HAP-1 (cell line): ENCODE measurements at regions not wholly inside any gene's neighbourhood (a gene's known extent, or its start where the extent isn't known, plus 50 kb on each side); places are given as distances from the start of the nearest gene placed in this dataset.

Source experiments
- DNase-seq, 2 experiments: peaks; one replicate each; pipeline ENCODE4 v3.0.0-alpha.2; 2016 to 2020; ENCODE audit warnings: low spot score in 2 of 2
- H3K27me3 ChIP-seq: fragments of 250-450 bp; sonication (Bioruptor Pico); 2 replicates; pipeline ENCODE4 v1.5.1; 2020; ENCODE audit warnings: low read depth, mild to moderate bottlenecking, moderate library complexity
- H3K36me3 ChIP-seq: fragments of 250-450 bp; sonication (Bioruptor Pico); replicated peaks from 2 replicates; pipeline ENCODE4 v1.5.1; 2020; ENCODE audit warnings: mild to moderate bottlenecking
- H3K4me1 ChIP-seq: fragments of 250-450 bp; sonication (Bioruptor Pico); 2 replicates; pipeline ENCODE4 v1.5.1; 2020; ENCODE audit warnings: mild to moderate bottlenecking
- H3K4me3 ChIP-seq: fragments of 250-450 bp; sonication (Bioruptor Pico); 2 replicates; pipeline ENCODE4 v1.5.1; 2020; ENCODE audit warnings: mild to moderate bottlenecking, moderate library complexity
- H3K9me3 ChIP-seq: fragments of 250-450 bp; sonication (Bioruptor Pico); 2 replicates; pipeline ENCODE4 v1.5.1; 2020; ENCODE audit warnings: mild to moderate bottlenecking, moderate library complexity
- in situ Hi-C: fragments of 300-500 bp; cut with MboI; formaldehyde crosslinking; loops from 3 replicates; pipeline ENCODE4 v1.14.3; 2020; ENCODE audit warnings: low sequenced_read_pairs, inconsistent platforms, mixed read lengths

- Histone ChIP-seq H3K9me3 (peaks cover 5% of the 10 kb centered on the region; the same call in 1 of the 2 replicates), H3K4me3 (no peak overlapping the region), H3K27me3 (no peaks in the 10 kb centered on the region), H3K36me3 (no peaks in the 10 kb centered on the region), H3K4me1 (no peaks in the 10 kb centered on the region)
- in situ Hi-C loops = no loop called here
- DNase-seq = no peak
Observed at GRCh38 chrX:43333543-43333942, 322.6 kb upstream of the MAOA start.

DNA sequence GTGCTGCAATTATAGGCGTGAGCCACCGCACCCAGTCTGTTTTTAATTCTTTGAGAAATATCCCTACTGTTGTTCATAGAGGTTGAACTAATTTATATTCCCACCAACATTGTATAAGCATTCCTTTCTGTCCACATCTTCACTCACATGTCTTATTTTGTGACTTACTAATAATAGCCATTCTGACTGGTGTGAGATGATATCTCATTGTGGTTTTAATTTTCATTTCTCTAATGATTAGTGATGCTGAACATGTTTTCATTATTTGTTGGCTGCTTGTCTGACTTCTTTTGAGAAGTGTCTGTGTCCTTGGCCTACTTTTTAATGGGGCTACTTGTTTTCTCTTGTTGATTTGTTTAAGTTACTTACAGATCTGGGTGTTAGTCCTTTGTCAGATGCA is 310.9 kb upstream of the MAOA start:
- Histone ChIP-seq H3K36me3 (no peaks in the 10 kb centered on the region), H3K27me3 (no peaks in the 10 kb centered on the region), H3K4me3 (no peak overlapping the region), H3K9me3 (no peaks in the 10 kb centered on the region), H3K4me1 (peaks cover 9% of the 10 kb centered on the region)
- in situ Hi-C loops = no loop called here
- no peak for DNase-seq

GRCh38 chrX:43349363-43349762 is 306.7 kb upstream of the MAOA start:
- Histone ChIP-seq H3K9me3 (no peaks in the 10 kb centered on the region), H3K27me3 (no peaks in the 10 kb centered on the region; the same call in 1 of the 2 replicates), H3K36me3 (no peaks in the 10 kb centered on the region), H3K4me1 (no peaks in the 10 kb centered on the region), H3K4me3 (no peak overlapping the region)
- peak; percentile 47 to 63 for DNase-seq
- in situ Hi-C loops = no loop called here

DNA sequence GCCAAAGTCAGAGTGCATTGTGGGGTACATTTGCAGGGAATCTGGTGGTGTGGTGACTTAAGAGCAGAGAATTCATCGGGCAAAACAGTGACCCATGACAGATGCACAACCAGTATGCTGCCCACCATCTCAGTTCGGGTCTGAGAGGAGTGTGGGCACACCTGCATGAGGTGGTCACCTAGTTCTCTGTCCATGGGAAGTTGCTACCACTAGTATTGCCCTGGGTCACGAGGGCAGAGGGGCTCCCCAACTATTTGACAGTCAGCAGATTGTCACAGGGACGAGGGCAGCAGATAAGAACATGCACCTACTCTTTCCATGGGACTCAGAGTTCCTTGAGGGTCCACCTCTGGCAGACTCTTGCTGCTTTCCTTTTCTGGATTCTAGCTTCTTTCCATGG is 305.2 kb upstream of the MAOA start:
- in situ Hi-C loops = no loop called here
- no peak for DNase-seq

DNA sequence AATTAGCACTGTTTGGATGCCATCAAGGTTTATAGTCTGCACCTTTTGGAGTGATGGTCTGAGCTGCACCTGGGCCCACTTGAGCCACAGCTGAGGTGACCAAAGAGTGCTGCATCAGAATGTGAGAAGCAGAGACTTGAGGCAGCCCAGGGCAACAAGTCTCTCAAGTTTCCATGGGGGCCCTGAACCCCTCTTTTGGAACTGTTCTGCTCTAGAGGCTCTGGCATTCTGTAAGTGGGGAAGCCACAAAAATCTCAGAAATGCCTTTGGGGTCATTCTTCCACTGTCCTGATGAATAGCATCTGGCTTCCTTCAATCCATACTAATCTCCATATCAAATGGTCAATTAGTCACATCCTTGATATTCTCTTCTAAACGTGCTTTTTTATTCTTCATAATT is 298.4 kb upstream of the MAOA start:
- Histone ChIP-seq H3K9me3 (no peaks in the 10 kb centered on the region), H3K27me3 (no peaks in the 10 kb centered on the region), H3K4me3 (no peak overlapping the region), H3K36me3 (no peaks in the 10 kb centered on the region), H3K4me1 (no peaks in the 10 kb centered on the region)
- in situ Hi-C loops = no loop called here
- no peak for DNase-seq

More for the DNA sequence above, 305.2 kb upstream of the MAOA start:
- Histone ChIP-seq H3K36me3 (no peaks in the 10 kb centered on the region), H3K4me1 (no peaks in the 10 kb centered on the region), H3K4me3 (no peak overlapping the region), H3K27me3 (no peaks in the 10 kb centered on the region; the same call in 1 of the 2 replicates), H3K9me3 (no peaks in the 10 kb centered on the region)

DNA sequence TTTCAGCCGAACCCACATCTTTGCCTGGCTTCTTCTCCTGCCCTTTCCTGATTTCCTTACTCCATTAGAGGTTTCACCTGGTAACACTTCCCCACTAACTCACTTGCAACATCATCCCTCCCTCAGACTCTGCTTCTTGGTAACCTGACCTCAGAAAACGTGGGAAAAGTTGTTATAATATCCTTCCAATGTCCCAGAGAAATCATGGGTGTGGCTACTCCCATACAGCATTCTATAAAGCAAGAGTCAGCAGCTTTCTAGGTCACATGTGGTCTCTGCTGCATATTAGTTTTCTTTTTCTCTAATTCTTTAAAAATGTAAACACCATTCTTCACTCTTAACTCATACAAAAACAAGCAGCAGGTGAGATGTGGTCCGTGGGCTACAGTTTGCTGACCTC is 283.1 kb upstream of the MAOA start:
- in situ Hi-C loops = no loop called here
- no peak for DNase-seq
- no peak overlapping the region for H3K4me3 ChIP-seq
- no peaks in the 10 kb centered on the region for H3K4me1 ChIP-seq
- H3K9me3 ChIP-seq = no peaks in the 10 kb centered on the region
- H3K36me3 ChIP-seq = no peaks in the 10 kb centered on the region
- H3K27me3 ChIP-seq = no peaks in the 10 kb centered on the region

DNA sequence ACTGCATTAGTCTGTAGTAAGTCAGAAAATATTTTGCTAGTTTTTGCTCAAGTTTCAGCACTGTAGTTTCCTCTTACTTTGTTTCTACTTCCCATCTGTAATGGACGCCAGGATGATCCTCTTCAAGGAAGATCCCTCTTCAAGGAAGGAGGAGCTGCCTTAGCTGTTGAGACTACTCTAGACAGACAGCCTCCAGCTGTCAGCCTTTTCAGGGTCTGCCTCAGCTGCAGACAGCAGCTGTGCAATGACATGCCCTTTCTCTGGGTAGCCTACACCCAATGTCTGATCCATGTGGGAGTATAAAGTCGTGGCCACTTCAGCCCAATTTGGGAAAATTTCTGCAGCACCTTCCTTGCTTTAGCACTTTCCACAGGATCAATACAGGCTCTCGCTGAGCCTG is 281.0 kb upstream of the MAOA start:
- no peaks in the 10 kb centered on the region for H3K4me1 ChIP-seq
- H3K9me3 ChIP-seq = no peaks in the 10 kb centered on the region
- H3K27me3 ChIP-seq = no peaks in the 10 kb centered on the region
- H3K36me3 ChIP-seq = no peaks in the 10 kb centered on the region
- DNase-seq = no peak
- in situ Hi-C loops = no loop called here
- no peak overlapping the region for H3K4me3 ChIP-seq

DNA sequence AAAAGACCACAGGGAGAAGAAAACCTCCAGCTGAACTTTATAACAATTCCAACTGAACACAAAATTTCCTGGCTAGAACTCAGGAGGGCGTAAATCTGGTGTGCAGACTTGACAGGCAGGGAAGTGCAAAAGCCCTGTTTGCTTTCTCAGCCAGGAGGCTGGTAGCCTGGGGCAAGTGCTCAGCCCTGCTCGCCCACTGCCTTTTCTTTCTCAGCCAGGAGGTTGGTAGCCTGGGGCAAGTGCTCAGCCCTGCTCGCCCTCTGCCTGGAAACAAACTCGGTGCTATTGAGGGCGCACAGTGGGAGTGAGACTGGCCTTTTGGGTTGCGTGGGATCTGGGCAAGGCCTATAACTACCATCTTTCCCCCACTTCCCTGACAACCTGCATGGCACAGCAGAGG is 275.4 kb upstream of the MAOA start:
- DNase-seq = no peak
- in situ Hi-C loops = no loop called here
- no peaks in the 10 kb centered on the region for H3K27me3 ChIP-seq
- no peaks in the 10 kb centered on the region for H3K36me3 ChIP-seq
- no peaks in the 10 kb centered on the region for H3K4me1 ChIP-seq
- no peak overlapping the region for H3K4me3 ChIP-seq
- no peaks in the 10 kb centered on the region for H3K9me3 ChIP-seq

- H3K27me3 ChIP-seq = no peaks in the 10 kb centered on the region
- no peaks in the 10 kb centered on the region for H3K4me1 ChIP-seq
- no peaks in the 10 kb centered on the region for H3K36me3 ChIP-seq
- no peak overlapping the region for H3K4me3 ChIP-seq
- DNase-seq = no peak
- no peaks in the 10 kb centered on the region for H3K9me3 ChIP-seq
- in situ Hi-C loops = no loop called here
Observed at GRCh38 chrX:43386875-43387274, 269.2 kb upstream of the MAOA start.

DNA sequence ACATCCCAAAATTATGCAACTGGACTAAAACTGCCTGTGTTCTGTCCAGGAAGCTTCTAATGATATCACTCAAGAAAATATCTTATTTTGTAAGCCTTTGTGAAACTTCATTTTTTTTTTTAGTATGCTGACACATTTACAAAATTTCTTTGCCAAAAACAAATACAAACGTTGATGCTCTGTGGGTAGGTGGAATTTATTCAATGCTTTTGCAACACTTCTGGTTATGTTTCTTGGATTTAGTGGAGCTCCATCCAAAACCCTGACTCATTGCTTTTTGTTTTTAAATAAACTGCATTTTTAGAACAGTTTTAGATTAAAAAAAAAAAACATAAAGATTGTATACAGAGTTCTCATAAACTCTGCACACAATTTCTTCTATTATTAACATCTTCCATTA is 250.9 kb upstream of the MAOA start:
- no peaks in the 10 kb centered on the region for H3K36me3 ChIP-seq
- DNase-seq = no peak
- H3K4me1 ChIP-seq = no peaks in the 10 kb centered on the region
- no peak overlapping the region for H3K4me3 ChIP-seq
- H3K27me3 ChIP-seq = no peaks in the 10 kb centered on the region
- no peaks in the 10 kb centered on the region for H3K9me3 ChIP-seq
- in situ Hi-C loops = no loop called here

DNA sequence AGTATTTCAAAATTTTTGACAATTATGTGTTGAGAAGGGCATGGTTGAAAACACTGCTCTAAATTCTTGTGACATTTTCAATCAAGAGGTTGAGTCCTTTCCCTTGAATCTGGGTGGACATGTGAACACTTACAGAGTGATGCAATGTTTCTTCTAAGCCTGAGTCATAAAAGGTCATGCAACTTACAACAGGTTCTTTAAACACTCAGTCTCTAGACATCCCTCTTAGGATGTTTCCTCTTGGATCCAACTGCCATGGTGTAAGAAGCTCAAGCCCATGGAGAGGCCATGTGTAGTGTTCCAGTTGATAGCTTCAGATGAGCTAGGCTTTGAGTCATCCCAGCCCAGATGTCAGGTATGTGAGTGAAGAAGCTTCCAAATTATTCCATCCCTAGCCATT is 232.2 kb upstream of the MAOA start:
- H3K27me3 ChIP-seq = no peaks in the 10 kb centered on the region
- H3K4me1 ChIP-seq = no peaks in the 10 kb centered on the region
- in situ Hi-C loops = no loop called here
- DNase-seq = no peak
- H3K36me3 ChIP-seq = no peaks in the 10 kb centered on the region
- H3K9me3 ChIP-seq = no peaks in the 10 kb centered on the region
- H3K4me3 ChIP-seq = no peak overlapping the region

DNA sequence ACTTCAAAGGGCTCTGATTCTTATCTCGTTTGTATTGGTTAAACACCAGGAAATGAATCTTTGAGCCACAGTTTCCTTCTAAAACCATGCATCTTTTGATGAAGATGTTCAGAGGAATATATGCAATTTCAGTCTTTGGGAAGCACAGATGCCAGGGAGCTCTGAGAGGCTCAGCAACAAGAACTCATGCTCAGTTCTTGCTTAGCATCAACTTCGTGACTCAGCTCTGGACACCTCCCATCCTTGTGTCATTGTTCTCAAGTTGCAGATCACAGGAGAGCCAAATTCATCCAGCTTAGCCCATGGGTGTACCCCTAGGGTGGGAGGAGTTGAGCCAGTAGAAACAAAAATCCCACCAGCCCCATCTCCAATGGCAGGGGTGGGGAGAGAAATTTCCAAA is 219.6 kb upstream of the MAOA start:
- Histone ChIP-seq H3K4me1 (no peaks in the 10 kb centered on the region), H3K4me3 (no peak overlapping the region), H3K36me3 (no peaks in the 10 kb centered on the region), H3K9me3 (no peaks in the 10 kb centered on the region), H3K27me3 (no peaks in the 10 kb centered on the region)
- DNase-seq = no peak
- in situ Hi-C loops = no loop called here

DNA sequence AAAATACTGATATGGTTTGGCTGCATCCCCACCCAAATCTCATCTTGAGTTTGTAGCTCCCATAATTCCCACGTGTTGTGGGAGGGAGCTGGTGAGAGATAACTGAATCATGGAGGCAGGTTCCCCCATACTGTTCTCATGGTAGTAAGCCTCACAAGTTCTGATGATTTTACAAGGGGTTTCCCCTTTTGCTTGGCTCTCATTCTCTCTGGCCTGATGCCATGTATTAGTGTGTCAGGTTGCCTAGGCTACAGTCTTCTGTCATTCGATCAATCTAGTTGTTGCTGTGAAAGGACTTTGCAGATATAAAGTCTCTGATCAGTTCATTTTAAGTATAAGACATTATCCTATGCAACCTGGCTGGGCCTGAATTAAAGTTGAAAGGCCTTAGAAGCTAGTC is 209.3 kb upstream of the MAOA start:
- in situ Hi-C loops = no loop called here
- no peak for DNase-seq
- Histone ChIP-seq H3K4me1 (no peaks in the 10 kb centered on the region), H3K4me3 (no peak overlapping the region), H3K9me3 (no peaks in the 10 kb centered on the region), H3K27me3 (no peaks in the 10 kb centered on the region), H3K36me3 (no peaks in the 10 kb centered on the region)

GRCh38 chrX:43448688-43449087 is 207.4 kb upstream of the MAOA start:
- no peak for DNase-seq
- in situ Hi-C loops = no loop called here
- no peaks in the 10 kb centered on the region for H3K4me1 ChIP-seq
- no peaks in the 10 kb centered on the region for H3K9me3 ChIP-seq
- no peak overlapping the region for H3K4me3 ChIP-seq
- H3K27me3 ChIP-seq = no peaks in the 10 kb centered on the region
- H3K36me3 ChIP-seq = no peaks in the 10 kb centered on the region

DNA sequence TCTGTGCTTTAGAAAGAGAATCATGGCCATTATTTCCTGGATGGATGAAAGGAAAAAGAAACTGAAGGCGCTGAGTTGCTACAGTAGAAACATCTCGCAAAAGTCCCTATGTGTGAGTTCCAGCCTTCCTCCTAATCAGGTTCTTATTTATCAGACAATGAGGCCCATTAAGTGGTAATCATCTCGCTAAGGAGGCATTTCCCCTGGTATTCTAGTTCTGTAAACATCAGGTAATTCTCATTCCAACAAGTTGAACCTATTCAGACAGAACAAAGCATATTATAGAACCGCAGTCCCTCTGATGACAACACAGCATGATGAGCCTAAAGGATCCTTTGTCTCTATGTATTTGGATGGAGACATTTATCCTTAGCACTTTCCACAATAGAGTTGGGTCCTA is 205.7 kb upstream of the MAOA start:
- no peak overlapping the region for H3K4me3 ChIP-seq
- H3K27me3 ChIP-seq = no peaks in the 10 kb centered on the region
- no peaks in the 10 kb centered on the region for H3K4me1 ChIP-seq
- in situ Hi-C loops = no loop called here
- no peak for DNase-seq
- no peaks in the 10 kb centered on the region for H3K36me3 ChIP-seq
- no peaks in the 10 kb centered on the region for H3K9me3 ChIP-seq
